ENCODE measurements at regions not wholly inside any gene's neighbourhood (a gene's known extent, or its start where the extent isn't known, plus 50 kb on each side); places are given as distances from the start of the nearest gene placed in this dataset.
"Not testable (repeated sequence)": the region's sequence is repeated elsewhere in the genome, so short reads cannot be mapped to it uniquely, and the experiment has no call there.

- DNase-seq (ENCODE audit: low read depth, low spot score) = no peak
These were observed 179.3 kb downstream of the ENC1 start for GRCh38 chr5:74461251-74461650.

- no peak for DNase-seq (ENCODE audit: low read depth, low spot score)
These were observed 179.8 kb downstream of the ENC1 start for GRCh38 chr5:74460694-74461093.

- no peak for DNase-seq (ENCODE audit: low read depth, low spot score)
These were observed 180.5 kb downstream of the ENC1 start for GRCh38 chr5:74459984-74460383.

GRCh38 chr5:74457876-74458275 is 182.7 kb downstream of the ENC1 start:
- no peak for DNase-seq (ENCODE audit: low read depth, low spot score)

GRCh38 chr5:74454263-74455030 is 186.1 kb downstream of the ENC1 start:
- no peak for DNase-seq (ENCODE audit: low read depth, low spot score)

GRCh38 chr5:74452856-74453255 is 187.7 kb downstream of the ENC1 start:
- no peak for DNase-seq (ENCODE audit: low read depth, low spot score)

GRCh38 chr5:74450095-74450494 is 190.4 kb downstream of the ENC1 start:
- DNase-seq (ENCODE audit: low read depth, low spot score) = no peak

GRCh38 chr5:74446725-74447241 is 193.7 kb downstream of the ENC1 start:
- no peak for DNase-seq (ENCODE audit: low read depth, low spot score)

GRCh38 chr5:74442466-74442865 is 198.1 kb downstream of the ENC1 start:
- DNase-seq (ENCODE audit: low read depth, low spot score) = no peak

- DNase-seq (ENCODE audit: low read depth, low spot score) = no peak
These were observed 198.9 kb downstream of the ENC1 start for GRCh38 chr5:74441616-74442015.

- DNase-seq (ENCODE audit: low read depth, low spot score) = no peak
These were observed 200.2 kb downstream of the ENC1 start for GRCh38 chr5:74440341-74440740.

- DNase-seq (ENCODE audit: low read depth, low spot score) = not testable (repeated sequence)
These were observed 202.7 kb downstream of the ENC1 start for GRCh38 chr5:74437870-74438269.

- DNase-seq (ENCODE audit: low read depth, low spot score) = no peak
These were observed 206.4 kb downstream of the ENC1 start for GRCh38 chr5:74433896-74434829.

GRCh38 chr5:74433255-74433895 is 207.2 kb downstream of the ENC1 start:
- DNase-seq (ENCODE audit: low read depth, low spot score) = no peak

- no peak for DNase-seq (ENCODE audit: low read depth, low spot score)
These were observed 207.8 kb downstream of the ENC1 start for GRCh38 chr5:74432721-74433120.

GRCh38 chr5:74432216-74432615 is 208.3 kb downstream of the ENC1 start:
- DNase-seq (ENCODE audit: low read depth, low spot score) = no peak

- no peak for DNase-seq (ENCODE audit: low read depth, low spot score)
These were observed 209.2 kb downstream of the ENC1 start for GRCh38 chr5:74431290-74431669.

GRCh38 chr5:74430631-74431289 is 209.8 kb downstream of the ENC1 start:
- no peak for DNase-seq (ENCODE audit: low read depth, low spot score)

GRCh38 chr5:74429495-74429894 is 211.0 kb downstream of the ENC1 start:
- DNase-seq (ENCODE audit: low read depth, low spot score) = no peak

- DNase-seq (ENCODE audit: low read depth, low spot score) = no peak
These were observed 211.7 kb downstream of the ENC1 start for GRCh38 chr5:74428876-74429275.

- no peak for DNase-seq (ENCODE audit: low read depth, low spot score)
These were observed 212.3 kb downstream of the ENC1 start for GRCh38 chr5:74428275-74428674.

- no peak for DNase-seq (ENCODE audit: low read depth, low spot score)
These were observed 214.0 kb downstream of the ENC1 start for GRCh38 chr5:74426506-74426905.

Measured in brain pericyte (primary cell).